Right hindlimb (tissue), 1 donor: ENCODE measurements at regions not wholly inside any gene's neighbourhood (a gene's known extent, or its start where the extent isn't known, plus 50 kb on each side); places are given as distances from the start of the nearest gene placed in this dataset.

Experiments
- DNase-seq: peaks from one replicate; pipeline ENCODE4 v3.0.0-alpha.2; 2018

- DNase-seq: no peak
Measured at GRCh38 chr9:11340654-11341053, 727.9 kb upstream of the PTPRD start.

GRCh38 chr9:11347437-11347836 is 734.6 kb upstream of the PTPRD start:
- DNase-seq: no peak

GRCh38 chr9:11348366-11348765 is 735.6 kb upstream of the PTPRD start:
- DNase-seq: no peak

GRCh38 chr9:11349187-11349586 is 736.4 kb upstream of the PTPRD start:
- no peak for DNase-seq

GRCh38 chr9:11352612-11353011 is 739.8 kb upstream of the PTPRD start:
- DNase-seq: no peak

GRCh38 chr9:11356067-11356466 is 743.3 kb upstream of the PTPRD start:
- DNase-seq: no peak

- no peak for DNase-seq
Measured at GRCh38 chr9:11366585-11367129, 753.9 kb upstream of the PTPRD start.

- no peak for DNase-seq
Measured at GRCh38 chr9:11374926-11375325, 762.1 kb upstream of the PTPRD start.

- no peak for DNase-seq
Measured at GRCh38 chr9:11402621-11403020, 789.8 kb upstream of the PTPRD start.

GRCh38 chr9:11414241-11414640 is 801.4 kb upstream of the PTPRD start:
- DNase-seq: no peak

GRCh38 chr9:11417782-11418181 is 805.0 kb upstream of the PTPRD start:
- no peak for DNase-seq

GRCh38 chr9:11431490-11431889 is 818.7 kb upstream of the PTPRD start:
- no peak for DNase-seq

GRCh38 chr9:11432361-11432760 is 819.6 kb upstream of the PTPRD start:
- no peak for DNase-seq

- no peak for DNase-seq
Measured at GRCh38 chr9:11443631-11444030, 830.8 kb upstream of the PTPRD start.

- no peak for DNase-seq
Measured at GRCh38 chr9:11457825-11458790, 845.3 kb upstream of the PTPRD start.

- DNase-seq: no peak
Measured at GRCh38 chr9:11469745-11470144, 856.9 kb upstream of the PTPRD start.

GRCh38 chr9:11471321-11471720 is 858.5 kb upstream of the PTPRD start:
- no peak for DNase-seq

GRCh38 chr9:11500780-11501179 is 888.0 kb upstream of the PTPRD start:
- DNase-seq: no peak

GRCh38 chr9:11506980-11507379 is 894.2 kb upstream of the PTPRD start:
- DNase-seq: no peak

- DNase-seq: no peak
Measured at GRCh38 chr9:11537566-11537965, 924.8 kb upstream of the PTPRD start.

- DNase-seq: no peak
Measured at GRCh38 chr9:11542781-11543180, 930.0 kb upstream of the PTPRD start.

GRCh38 chr9:11546231-11546630 is 933.4 kb upstream of the PTPRD start:
- no peak for DNase-seq

- no peak for DNase-seq
Measured at GRCh38 chr9:11549311-11549794, 936.6 kb upstream of the PTPRD start.

GRCh38 chr9:11551106-11551505 is 938.3 kb upstream of the PTPRD start:
- no peak for DNase-seq
